ENCODE measurements at regions not wholly inside any gene's neighbourhood (a gene's known extent, or its start where the extent isn't known, plus 50 kb on each side); places are given as distances from the start of the nearest gene placed in this dataset.

DNA sequence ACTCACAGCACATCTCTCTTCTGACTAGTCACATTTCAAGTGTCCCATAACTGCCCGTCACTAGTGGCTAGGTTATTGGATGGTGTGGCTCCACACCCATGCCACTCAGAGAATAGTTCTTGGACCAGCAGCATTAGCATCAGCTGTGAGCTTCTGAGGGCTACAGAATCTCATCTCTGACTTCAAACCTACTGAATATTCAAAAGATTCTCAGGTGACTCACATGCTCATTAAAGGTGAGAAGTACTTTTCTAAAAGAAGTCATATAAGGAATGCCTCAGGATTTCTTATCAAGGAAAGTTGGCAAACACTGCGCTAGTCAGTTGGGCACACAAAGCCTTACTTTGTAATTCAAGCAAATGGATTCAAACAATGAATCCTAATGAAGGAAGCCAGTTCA, 305.0 kb upstream of the CDH12 start:
- TF ChIP-seq CTCF (IDR thresholded peaks at IDR 0.05; ENCODE audit: insufficient read depth, low read length, poor library complexity, severe bottlenecking) = no peak
- no peak for TF ChIP-seq EZH2phosphoT487 (conservative IDR thresholded peaks at IDR 0.05; ENCODE audit: low read length)

Data from SU-DHL-6 (cell line).